ENCODE measurements at regions not wholly inside any gene's neighbourhood (a gene's known extent, or its start where the extent isn't known, plus 50 kb on each side); places are given as distances from the start of the nearest gene placed in this dataset.

- TF ChIP-seq MXI1 (IDR thresholded peaks at IDR 0.05; ENCODE audit: borderline replicate concordance, low read depth, low read length) (no peak), POLR2A (IDR thresholded peaks at IDR 0.05; ENCODE audit: low read depth, low read length) (no peak), FOS (IDR thresholded peaks at IDR 0.05; ENCODE audit: low read depth, low read length) (no peak), BHLHE40 (IDR thresholded peaks at IDR 0.05; ENCODE audit: low read depth, low read length) (no peak)
- TF ChIP-seq, protein P1, sequence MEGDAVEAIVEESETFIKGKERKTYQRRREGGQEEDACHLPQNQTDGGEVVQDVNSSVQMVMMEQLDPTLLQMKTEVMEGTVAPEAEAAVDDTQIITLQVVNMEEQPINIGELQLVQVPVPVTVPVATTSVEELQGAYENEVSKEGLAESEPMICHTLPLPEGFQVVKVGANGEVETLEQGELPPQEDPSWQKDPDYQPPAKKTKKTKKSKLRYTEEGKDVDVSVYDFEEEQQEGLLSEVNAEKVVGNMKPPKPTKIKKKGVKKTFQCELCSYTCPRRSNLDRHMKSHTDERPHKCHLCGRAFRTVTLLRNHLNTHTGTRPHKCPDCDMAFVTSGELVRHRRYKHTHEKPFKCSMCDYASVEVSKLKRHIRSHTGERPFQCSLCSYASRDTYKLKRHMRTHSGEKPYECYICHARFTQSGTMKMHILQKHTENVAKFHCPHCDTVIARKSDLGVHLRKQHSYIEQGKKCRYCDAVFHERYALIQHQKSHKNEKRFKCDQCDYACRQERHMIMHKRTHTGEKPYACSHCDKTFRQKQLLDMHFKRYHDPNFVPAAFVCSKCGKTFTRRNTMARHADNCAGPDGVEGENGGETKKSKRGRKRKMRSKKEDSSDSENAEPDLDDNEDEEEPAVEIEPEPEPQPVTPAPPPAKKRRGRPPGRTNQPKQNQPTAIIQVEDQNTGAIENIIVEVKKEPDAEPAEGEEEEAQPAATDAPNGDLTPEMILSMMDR (conservative IDR thresholded peaks at IDR 0.05; ENCODE audit: low read depth, low read length) = no peak
Observed at GRCh38 chr5:120306303-120306702, 157.8 kb upstream of the PRR16 start.
